GM23338 (cell line): ENCODE measurements at regions not wholly inside any gene's neighbourhood (a gene's known extent, or its start where the extent isn't known, plus 50 kb on each side); places are given as distances from the start of the nearest gene placed in this dataset.

Experiments used
- ATAC-seq: fragments of 200-7000 bp; cut with Tn5 transposase; 3 replicates; pipeline ENCODE4 v1.9.1; 2020
- DNase-seq: peaks from one replicate; pipeline ENCODE4 v3.0.0-alpha.2; 2015; ENCODE audit warnings: low spot score
- H2AFZ ChIP-seq: fragments of 200-600 bp; sonication (generic); 2 replicates; pipeline ENCODE4 v1.8.0; 2016; ENCODE audit warnings: antibody characterized with exemption, mild to moderate bottlenecking, moderate library complexity
- H3F3A ChIP-seq: fragments of 200-600 bp; sonication (generic); replicated peaks from 2 replicates; pipeline ENCODE4 v1.8.0; 2017; ENCODE audit warnings: antibody characterized with exemption, mixed run types, low read depth
- H3K27ac ChIP-seq: fragments of 200-600 bp; sonication (generic); 2 replicates; pipeline ENCODE4 v1.6.1; 2016; ENCODE audit warnings: low read depth
- H3K27me3 ChIP-seq: fragments of 200-600 bp; sonication (generic); 2 replicates; pipeline ENCODE4 v1.8.0; 2016; ENCODE audit warnings: mild to moderate bottlenecking, mixed run types, moderate library complexity; ENCODE audit not compliant: insufficient read depth
- H3K36me3 ChIP-seq: fragments of 200-600 bp; sonication (generic); 2 replicates; pipeline ENCODE4 v1.8.0; 2016; ENCODE audit warnings: mild to moderate bottlenecking; ENCODE audit not compliant: insufficient read depth
- H3K4me1 ChIP-seq: fragments of 200-600 bp; sonication (generic); 2 replicates; pipeline ENCODE4 v1.8.0; 2016; ENCODE audit warnings: mild to moderate bottlenecking, moderate library complexity; ENCODE audit not compliant: insufficient read depth
- H3K4me2 ChIP-seq: fragments of 200-600 bp; sonication (generic); 2 replicates; pipeline ENCODE4 v1.7.1; 2017; ENCODE audit warnings: mixed run types
- H3K4me3 ChIP-seq: fragments of 200-600 bp; sonication (generic); 2 replicates; pipeline ENCODE4 v1.6.1; 2016; ENCODE audit warnings: mixed run types
- H3K79me2 ChIP-seq: fragments of 200-600 bp; sonication (generic); replicated peaks from 2 replicates; pipeline ENCODE4 v1.8.0; 2017; ENCODE audit warnings: mild to moderate bottlenecking; ENCODE audit not compliant: insufficient read depth
- H3K9me2 ChIP-seq: fragments of 200-600 bp; sonication (generic); 2 replicates; pipeline ENCODE4 v1.8.0; 2017; ENCODE audit not compliant: insufficient read depth
- H4K20me1 ChIP-seq: fragments of 200-600 bp; sonication (generic); replicated peaks from 2 replicates; pipeline ENCODE4 v1.8.0; 2017; ENCODE audit warnings: mild to moderate bottlenecking; ENCODE audit not compliant: insufficient read depth
- H3K27ac Mint-ChIP-seq: 2 replicates; pipeline ENCODE4 v1.8.0; 2020; ENCODE audit warnings: inconsistent platforms, mild to moderate bottlenecking, moderate library complexity, mixed read lengths
- H3K27me3 Mint-ChIP-seq: 3 replicates; pipeline ENCODE4 v1.8.0; 2022; ENCODE audit warnings: low read depth, mild to moderate bottlenecking, moderate library complexity, mixed read lengths, inconsistent platforms; ENCODE audit not compliant: insufficient read depth, poor library complexity
- H3K36me3 Mint-ChIP-seq: 3 replicates; pipeline ENCODE4 v1.8.0; 2021; ENCODE audit warnings: low read depth, mild to moderate bottlenecking, inconsistent platforms, moderate library complexity, mixed read lengths
- H3K4me1 Mint-ChIP-seq: 3 replicates; pipeline ENCODE4 v1.8.0; 2020; ENCODE audit warnings: mild to moderate bottlenecking, inconsistent platforms, mixed read lengths
- H3K4me3 Mint-ChIP-seq: 3 replicates; pipeline ENCODE4 v1.8.0; 2021; ENCODE audit warnings: moderate library complexity, mild to moderate bottlenecking, inconsistent platforms, mixed read lengths
- H3K9me3 Mint-ChIP-seq: 3 replicates; pipeline ENCODE4 v1.8.0; 2020; ENCODE audit warnings: moderate library complexity, mild to moderate bottlenecking, inconsistent platforms, mixed read lengths
- CREB1 ChIP-seq: fragments of 250-450 bp; sonication (Bioruptor Pico); IDR thresholded peaks from 2 replicates; pipeline ENCODE4 v1.5.0; 2020; ENCODE audit warnings: low read depth, mild to moderate bottlenecking, moderate library complexity
- EZH2 ChIP-seq: fragments of 200-600 bp; sonication (generic); IDR thresholded peaks from one replicate; pipeline ENCODE4 v1.8.0; 2017; ENCODE audit warnings: antibody characterized with exemption, mild to moderate bottlenecking, low read depth; ENCODE audit not compliant: unreplicated experiment
- EZH2phosphoT487 ChIP-seq: fragments of 200-600 bp; sonication (generic); IDR thresholded peaks from one replicate; pipeline ENCODE4 v1.8.1; 2018; ENCODE audit warnings: antibody characterized with exemption; ENCODE audit not compliant: unreplicated experiment
- JUNB ChIP-seq: IDR thresholded peaks from one replicate; pipeline ENCODE4 v1.6.1; 2016; ENCODE audit warnings: antibody characterized with exemption; ENCODE audit not compliant: unreplicated experiment
- NANOG ChIP-seq: IDR thresholded peaks from 2 replicates; pipeline ENCODE4 v1.6.1; 2016; ENCODE audit warnings: antibody characterized with exemption, borderline replicate concordance
- STAT1 ChIP-seq: IDR thresholded peaks from one replicate; pipeline ENCODE4 v1.6.1; 2016; ENCODE audit warnings: antibody characterized with exemption; ENCODE audit not compliant: unreplicated experiment
- ZNF114 ChIP-seq: fragments of 250-450 bp; sonication (Bioruptor Pico); IDR thresholded peaks from 2 replicates; pipeline ENCODE4 v1.5.0; 2020; ENCODE audit warnings: mild to moderate bottlenecking, moderate library complexity
- ZNF331 ChIP-seq: fragments of 250-450 bp; sonication (Bioruptor Pico); IDR thresholded peaks from 2 replicates; pipeline ENCODE4 v1.5.0; 2020; ENCODE audit warnings: low read depth, mild to moderate bottlenecking, moderate library complexity
- TF ChIP-seq, protein P1 (sequence below), 2 experiments: fragments of 200-600 bp in 1 of 2; sonication (generic) in 1 of 2; conservative IDR thresholded peaks; 2 replicates each; pipeline versions ENCODE4 v1.5.1 to v1.6.1; 2016 to 2017; ENCODE audit warnings: antibody characterized with exemption in 2 of 2, low read depth in 2 of 2, mild to moderate bottlenecking in 2 of 2, moderate library complexity in 1 of 2
- TF ChIP-seq, protein P2 (sequence below): IDR thresholded peaks from one replicate; pipeline ENCODE4 v1.6.1; 2018; ENCODE audit warnings: antibody characterized with exemption; ENCODE audit not compliant: unreplicated experiment
- TF ChIP-seq, protein P3 (sequence below): IDR thresholded peaks from 2 replicates; pipeline ENCODE4 v1.6.1; 2016; ENCODE audit warnings: antibody characterized with exemption

GRCh38 chr17:73834684-73835343 lies 190.6 kb upstream of the SDK2 start:
- H3K4me1 ChIP-seq = no peaks in the 10 kb centered on the region
- peaks cover 9% of the 10 kb centered on the region; the same call in 2 of the 3 replicates for H3K9me3 Mint-ChIP-seq
- H3K4me3 Mint-ChIP-seq = no peak overlapping the region
- H3K4me3 ChIP-seq = no peak overlapping the region
- no peak for DNase-seq
- H3F3A ChIP-seq = no peaks in the 10 kb centered on the region
- no peak overlapping the region for H3K27ac Mint-ChIP-seq
- H3K4me2 ChIP-seq = no peak overlapping the region
- TF ChIP-seq, protein P1, sequence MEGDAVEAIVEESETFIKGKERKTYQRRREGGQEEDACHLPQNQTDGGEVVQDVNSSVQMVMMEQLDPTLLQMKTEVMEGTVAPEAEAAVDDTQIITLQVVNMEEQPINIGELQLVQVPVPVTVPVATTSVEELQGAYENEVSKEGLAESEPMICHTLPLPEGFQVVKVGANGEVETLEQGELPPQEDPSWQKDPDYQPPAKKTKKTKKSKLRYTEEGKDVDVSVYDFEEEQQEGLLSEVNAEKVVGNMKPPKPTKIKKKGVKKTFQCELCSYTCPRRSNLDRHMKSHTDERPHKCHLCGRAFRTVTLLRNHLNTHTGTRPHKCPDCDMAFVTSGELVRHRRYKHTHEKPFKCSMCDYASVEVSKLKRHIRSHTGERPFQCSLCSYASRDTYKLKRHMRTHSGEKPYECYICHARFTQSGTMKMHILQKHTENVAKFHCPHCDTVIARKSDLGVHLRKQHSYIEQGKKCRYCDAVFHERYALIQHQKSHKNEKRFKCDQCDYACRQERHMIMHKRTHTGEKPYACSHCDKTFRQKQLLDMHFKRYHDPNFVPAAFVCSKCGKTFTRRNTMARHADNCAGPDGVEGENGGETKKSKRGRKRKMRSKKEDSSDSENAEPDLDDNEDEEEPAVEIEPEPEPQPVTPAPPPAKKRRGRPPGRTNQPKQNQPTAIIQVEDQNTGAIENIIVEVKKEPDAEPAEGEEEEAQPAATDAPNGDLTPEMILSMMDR (conservative IDR thresholded peaks at IDR 0.05; ENCODE audit: low read depth in 2 of 2) = no peak
- TF ChIP-seq, protein P2, sequence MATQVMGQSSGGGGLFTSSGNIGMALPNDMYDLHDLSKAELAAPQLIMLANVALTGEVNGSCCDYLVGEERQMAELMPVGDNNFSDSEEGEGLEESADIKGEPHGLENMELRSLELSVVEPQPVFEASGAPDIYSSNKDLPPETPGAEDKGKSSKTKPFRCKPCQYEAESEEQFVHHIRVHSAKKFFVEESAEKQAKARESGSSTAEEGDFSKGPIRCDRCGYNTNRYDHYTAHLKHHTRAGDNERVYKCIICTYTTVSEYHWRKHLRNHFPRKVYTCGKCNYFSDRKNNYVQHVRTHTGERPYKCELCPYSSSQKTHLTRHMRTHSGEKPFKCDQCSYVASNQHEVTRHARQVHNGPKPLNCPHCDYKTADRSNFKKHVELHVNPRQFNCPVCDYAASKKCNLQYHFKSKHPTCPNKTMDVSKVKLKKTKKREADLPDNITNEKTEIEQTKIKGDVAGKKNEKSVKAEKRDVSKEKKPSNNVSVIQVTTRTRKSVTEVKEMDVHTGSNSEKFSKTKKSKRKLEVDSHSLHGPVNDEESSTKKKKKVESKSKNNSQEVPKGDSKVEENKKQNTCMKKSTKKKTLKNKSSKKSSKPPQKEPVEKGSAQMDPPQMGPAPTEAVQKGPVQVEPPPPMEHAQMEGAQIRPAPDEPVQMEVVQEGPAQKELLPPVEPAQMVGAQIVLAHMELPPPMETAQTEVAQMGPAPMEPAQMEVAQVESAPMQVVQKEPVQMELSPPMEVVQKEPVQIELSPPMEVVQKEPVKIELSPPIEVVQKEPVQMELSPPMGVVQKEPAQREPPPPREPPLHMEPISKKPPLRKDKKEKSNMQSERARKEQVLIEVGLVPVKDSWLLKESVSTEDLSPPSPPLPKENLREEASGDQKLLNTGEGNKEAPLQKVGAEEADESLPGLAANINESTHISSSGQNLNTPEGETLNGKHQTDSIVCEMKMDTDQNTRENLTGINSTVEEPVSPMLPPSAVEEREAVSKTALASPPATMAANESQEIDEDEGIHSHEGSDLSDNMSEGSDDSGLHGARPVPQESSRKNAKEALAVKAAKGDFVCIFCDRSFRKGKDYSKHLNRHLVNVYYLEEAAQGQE = no peak
- TF ChIP-seq EZH2phosphoT487 (no peak), NANOG (no peak), EZH2 (no peak), CREB1 (CRISPR knock-in tag) (no peak)
- H3K27ac ChIP-seq = no peak overlapping the region
- H3K9me2 ChIP-seq = 0 out of 2 replicates have a peak, but pooled peaks cover 3% of the 10 kb centered on the region
- ATAC-seq = no peak
- H4K20me1 ChIP-seq = no peaks in the 10 kb centered on the region
- H2AFZ ChIP-seq = no peak overlapping the region
- H3K4me1 Mint-ChIP-seq = peaks cover 3% of the 10 kb centered on the region
- H3K27me3 Mint-ChIP-seq = peaks cover 7% of the 10 kb centered on the region
- H3K36me3 Mint-ChIP-seq = no peaks in the 10 kb centered on the region; the same call in 2 of the 3 replicates
- no peaks in the 10 kb centered on the region for H3K79me2 ChIP-seq
- no peaks in the 10 kb centered on the region for H3K27me3 ChIP-seq
- no peaks in the 10 kb centered on the region for H3K36me3 ChIP-seq

- Mint-ChIP-seq H3K27ac (no peak overlapping the region), H3K27me3 (peaks cover 7% of the 10 kb centered on the region), H3K9me3 (peaks cover 9% of the 10 kb centered on the region; the same call in 2 of the 3 replicates), H3K4me1 (no peaks in the 10 kb centered on the region; the same call in 2 of the 3 replicates), H3K4me3 (no peak overlapping the region), H3K36me3 (no peaks in the 10 kb centered on the region; the same call in 2 of the 3 replicates)
- Histone ChIP-seq H3K9me2 (0 out of 2 replicates have a peak, but pooled peaks cover 3% of the 10 kb centered on the region), H3K4me1 (no peaks in the 10 kb centered on the region), H3K79me2 (no peaks in the 10 kb centered on the region), H3K27ac (no peak overlapping the region), H3K4me2 (no peak overlapping the region), H3K4me3 (no peak overlapping the region), H3K36me3 (no peaks in the 10 kb centered on the region), H3K27me3 (no peaks in the 10 kb centered on the region), H3F3A (no peaks in the 10 kb centered on the region), H4K20me1 (no peaks in the 10 kb centered on the region), H2AFZ (no peak overlapping the region)
- DNase-seq (no peak), ATAC-seq (no peak)
- no peak for TF ChIP-seq EZH2phosphoT487
- TF ChIP-seq, protein P3, sequence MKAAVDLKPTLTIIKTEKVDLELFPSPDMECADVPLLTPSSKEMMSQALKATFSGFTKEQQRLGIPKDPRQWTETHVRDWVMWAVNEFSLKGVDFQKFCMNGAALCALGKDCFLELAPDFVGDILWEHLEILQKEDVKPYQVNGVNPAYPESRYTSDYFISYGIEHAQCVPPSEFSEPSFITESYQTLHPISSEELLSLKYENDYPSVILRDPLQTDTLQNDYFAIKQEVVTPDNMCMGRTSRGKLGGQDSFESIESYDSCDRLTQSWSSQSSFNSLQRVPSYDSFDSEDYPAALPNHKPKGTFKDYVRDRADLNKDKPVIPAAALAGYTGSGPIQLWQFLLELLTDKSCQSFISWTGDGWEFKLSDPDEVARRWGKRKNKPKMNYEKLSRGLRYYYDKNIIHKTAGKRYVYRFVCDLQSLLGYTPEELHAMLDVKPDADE = no peak
- no peak for TF ChIP-seq CREB1 (CRISPR knock-in tag)
- TF ChIP-seq STAT1 = no peak
- TF ChIP-seq ZNF114 = no peak
- TF ChIP-seq, protein P2 = no peak
- no peak for TF ChIP-seq JUNB
- no peak for TF ChIP-seq ZNF331 (CRISPR knock-in tag)
- TF ChIP-seq EZH2 = no peak
- TF ChIP-seq, protein P1 (conservative IDR thresholded peaks at IDR 0.05; ENCODE audit: low read depth in 2 of 2) = no peak
Observed at GRCh38 chr17:73835605-73836004, 191.4 kb upstream of the SDK2 start.
